Esophagus muscularis mucosa (tissue), 4 donors: ENCODE measurements at regions not wholly inside any gene's neighbourhood (a gene's known extent, or its start where the extent isn't known, plus 50 kb on each side); places are given as distances from the start of the nearest gene placed in this dataset.

Experiments
- CTCF ChIP-seq, 3 experiments: fragments of 200-600 bp in 2 of 3; fragments of 450-650 bp in 1 of 3; sonication (generic) in 2 of 3; IDR thresholded peaks; one replicate each; pipeline ENCODE4 v1.5.1; 2017 to 2019; ENCODE audit warnings: antibody characterized with exemption in 3 of 3, mild to moderate bottlenecking in 2 of 3, moderate library complexity in 1 of 3
- EP300 ChIP-seq: sonication (generic); formaldehyde crosslinking; IDR thresholded peaks from one replicate; pipeline ENCODE4 v1.6.1; 2017; ENCODE audit warnings: antibody characterized with exemption
- POLR2A ChIP-seq: fragments of 450-650 bp; IDR thresholded peaks from one replicate; pipeline ENCODE4 v1.6.1; 2017; ENCODE audit warnings: antibody characterized with exemption, moderate library complexity, mild to moderate bottlenecking, low read depth
- POLR2AphosphoS5 ChIP-seq, 2 donors: sonication (generic); formaldehyde crosslinking; IDR thresholded peaks; one replicate each; pipeline ENCODE4 v1.6.1; 2017; ENCODE audit warnings: antibody characterized with exemption in 2 of 2

GRCh38 chr13:82569581-82569980, 1312.7 kb downstream of the SLITRK1 start:
- TF ChIP-seq CTCF (IDR thresholded peaks at IDR 0.05) (no peak), POLR2A (no peak), POLR2AphosphoS5 (IDR thresholded peaks at IDR 0.05) (no peak), EP300 (no peak)
